ENCODE measurements at regions not wholly inside any gene's neighbourhood (a gene's known extent, or its start where the extent isn't known, plus 50 kb on each side); places are given as distances from the start of the nearest gene placed in this dataset.

- no peak overlapping the region for H2AK5ac ChIP-seq (ENCODE audit: low read length)
- H2BK120ac ChIP-seq (ENCODE audit: insufficient read depth, low read length, poor library complexity): no peak overlapping the region
- H3K79me1 ChIP-seq (ENCODE audit: low read length): no peaks in the 10 kb centered on the region
- no peak overlapping the region for H3K4me3 ChIP-seq (ENCODE audit: low read depth, low read length)
- no peak for DNase-seq
- no CpG with 5 or more reads among the region's 1 CpG for WGBS (ENCODE audit: extremely low coverage, insufficient coverage, insufficient read length)
- H3K4me2 ChIP-seq (ENCODE audit: low read length): no peak overlapping the region
- no peak overlapping the region for H2AFZ ChIP-seq (ENCODE audit: insufficient read depth, low read length, poor library complexity)
- H3K27me3 ChIP-seq (ENCODE audit: insufficient read depth, low read length): no peaks in the 10 kb centered on the region
- H3K27ac ChIP-seq (ENCODE audit: low read depth, low read length): no peak overlapping the region
- no peak overlapping the region for H4K12ac ChIP-seq (ENCODE audit: low read depth, low read length)
- H3K4ac ChIP-seq (ENCODE audit: low read depth, low read length): no peak overlapping the region
- no peak overlapping the region for H2BK12ac ChIP-seq (ENCODE audit: low read length)
- no peak overlapping the region for H4K8ac ChIP-seq (ENCODE audit: low read depth, low read length)
- no peak overlapping the region for H3K14ac ChIP-seq (ENCODE audit: low read length)
- H3K4me1 ChIP-seq (ENCODE audit: control insufficient read depth in 1 of 2, insufficient read depth in 2 of 2, low read length in 2 of 2): no peaks in the 10 kb centered on the region
- H2BK5ac ChIP-seq (ENCODE audit: low read depth, low read length, poor library complexity): no peak overlapping the region
- no peaks in the 10 kb centered on the region for H3K79me2 ChIP-seq (ENCODE audit: control insufficient read depth, insufficient read depth, low read length, poor library complexity)
- no peak overlapping the region for H3K23ac ChIP-seq (ENCODE audit: low read length)
- H3K36me3 ChIP-seq (ENCODE audit: control insufficient read depth in 1 of 2, insufficient read depth in 2 of 2, low read length in 2 of 2): no peaks in the 10 kb centered on the region
- H4K91ac ChIP-seq (ENCODE audit: low read depth, low read length): no peak overlapping the region
- H3K9ac ChIP-seq (ENCODE audit: low read length): no peak overlapping the region
- no peak overlapping the region for H3K18ac ChIP-seq (ENCODE audit: low read length)
- peaks cover 4% of the 10 kb centered on the region for H3K9me3 ChIP-seq (ENCODE audit: insufficient read depth, low read depth, low read length)
These were observed 62.9 kb upstream of the AASS start for GRCh38 chr7:122206985-122207384.

- H4K8ac ChIP-seq (ENCODE audit: low read depth, low read length): no peak overlapping the region
- H3K4me2 ChIP-seq (ENCODE audit: low read length): no peak overlapping the region
- no peak overlapping the region for H3K27ac ChIP-seq (ENCODE audit: low read depth, low read length)
- H3K9me3 ChIP-seq (ENCODE audit: insufficient read depth, low read depth, low read length): peaks cover 4% of the 10 kb centered on the region
- H3K79me1 ChIP-seq (ENCODE audit: low read length): no peaks in the 10 kb centered on the region
- H3K4me3 ChIP-seq (ENCODE audit: low read depth, low read length): no peak overlapping the region
- no peaks in the 10 kb centered on the region for H3K36me3 ChIP-seq (ENCODE audit: control insufficient read depth in 1 of 2, insufficient read depth in 2 of 2, low read length in 2 of 2)
- H3K23ac ChIP-seq (ENCODE audit: low read length): no peak overlapping the region
- H2BK5ac ChIP-seq (ENCODE audit: low read depth, low read length, poor library complexity): no peak overlapping the region
- H4K12ac ChIP-seq (ENCODE audit: low read depth, low read length): no peak overlapping the region
- no peak overlapping the region for H3K9ac ChIP-seq (ENCODE audit: low read length)
- H3K18ac ChIP-seq (ENCODE audit: low read length): no peak overlapping the region
- no peak overlapping the region for H3K14ac ChIP-seq (ENCODE audit: low read length)
- H2BK12ac ChIP-seq (ENCODE audit: low read length): no peak overlapping the region
- DNase-seq: no peak
- no peaks in the 10 kb centered on the region for H3K79me2 ChIP-seq (ENCODE audit: control insufficient read depth, insufficient read depth, low read length, poor library complexity)
- no CpG with 5 or more reads among the region's 1 CpG for WGBS (ENCODE audit: extremely low coverage, insufficient coverage, insufficient read length)
- no peak overlapping the region for H4K91ac ChIP-seq (ENCODE audit: low read depth, low read length)
- no peak overlapping the region for H2BK120ac ChIP-seq (ENCODE audit: insufficient read depth, low read length, poor library complexity)
- no peak overlapping the region for H2AFZ ChIP-seq (ENCODE audit: insufficient read depth, low read length, poor library complexity)
- no peak overlapping the region for H3K4ac ChIP-seq (ENCODE audit: low read depth, low read length)
- H3K27me3 ChIP-seq (ENCODE audit: insufficient read depth, low read length): no peaks in the 10 kb centered on the region
- no peaks in the 10 kb centered on the region for H3K4me1 ChIP-seq (ENCODE audit: control insufficient read depth in 1 of 2, insufficient read depth in 2 of 2, low read length in 2 of 2)
- H2AK5ac ChIP-seq (ENCODE audit: low read length): no peak overlapping the region
These were observed 59.8 kb upstream of the AASS start for GRCh38 chr7:122203814-122204213.

GRCh38 chr7:122200888-122201287, 56.8 kb upstream of the AASS start:
- no peak overlapping the region for H3K4me2 ChIP-seq (ENCODE audit: low read length)
- no peak overlapping the region for H3K4ac ChIP-seq (ENCODE audit: low read depth, low read length)

GRCh38 chr7:122199171-122199570, 55.1 kb upstream of the AASS start:
- H3K27ac ChIP-seq (ENCODE audit: low read depth, low read length): no peak overlapping the region

More at GRCh38 chr7:122200888-122201287, 56.8 kb upstream of the AASS start:
- Histone ChIP-seq H4K8ac (ENCODE audit: low read depth, low read length) (no peak overlapping the region), H2BK120ac (ENCODE audit: insufficient read depth, low read length, poor library complexity) (no peak overlapping the region), H3K14ac (ENCODE audit: low read length) (no peak overlapping the region), H3K18ac (ENCODE audit: low read length) (no peak overlapping the region), H3K27me3 (ENCODE audit: insufficient read depth, low read length) (no peaks in the 10 kb centered on the region), H3K27ac (ENCODE audit: low read depth, low read length) (no peak overlapping the region), H3K36me3 (ENCODE audit: control insufficient read depth in 1 of 2, insufficient read depth in 2 of 2, low read length in 2 of 2) (no peaks in the 10 kb centered on the region), H3K23ac (ENCODE audit: low read length) (no peak overlapping the region), H3K79me1 (ENCODE audit: low read length) (no peaks in the 10 kb centered on the region), H4K91ac (ENCODE audit: low read depth, low read length) (no peak overlapping the region), H3K4me1 (ENCODE audit: control insufficient read depth in 1 of 2, insufficient read depth in 2 of 2, low read length in 2 of 2) (no peaks in the 10 kb centered on the region), H2AK5ac (ENCODE audit: low read length) (no peak overlapping the region), H3K4me3 (ENCODE audit: low read depth, low read length) (no peak overlapping the region), H2BK12ac (ENCODE audit: low read length) (no peak overlapping the region), H3K9me3 (ENCODE audit: insufficient read depth, low read depth, low read length) (peaks cover 4% of the 10 kb centered on the region), H4K12ac (ENCODE audit: low read depth, low read length) (no peak overlapping the region), H3K9ac (ENCODE audit: low read length) (no peak overlapping the region), H2BK5ac (ENCODE audit: low read depth, low read length, poor library complexity) (no peak overlapping the region), H3K79me2 (ENCODE audit: control insufficient read depth, insufficient read depth, low read length, poor library complexity) (no peaks in the 10 kb centered on the region), H2AFZ (ENCODE audit: insufficient read depth, low read length, poor library complexity) (no peak overlapping the region)
- DNase-seq: no peak
- WGBS (ENCODE audit: extremely low coverage, insufficient coverage, insufficient read length): no CpG with 5 or more reads among the region's 1 CpG

More at GRCh38 chr7:122199171-122199570, 55.1 kb upstream of the AASS start:
- Histone ChIP-seq H2AFZ (ENCODE audit: insufficient read depth, low read length, poor library complexity) (no peak overlapping the region), H3K9me3 (ENCODE audit: insufficient read depth, low read depth, low read length) (peaks cover 2% of the 10 kb centered on the region), H3K4me1 (ENCODE audit: control insufficient read depth in 1 of 2, insufficient read depth in 2 of 2, low read length in 2 of 2) (no peaks in the 10 kb centered on the region), H3K23ac (ENCODE audit: low read length) (no peak overlapping the region), H3K4me2 (ENCODE audit: low read length) (no peak overlapping the region), H3K9ac (ENCODE audit: low read length) (no peak overlapping the region), H2AK5ac (ENCODE audit: low read length) (no peak overlapping the region), H4K91ac (ENCODE audit: low read depth, low read length) (no peak overlapping the region), H3K27me3 (ENCODE audit: insufficient read depth, low read length) (no peaks in the 10 kb centered on the region), H3K4me3 (ENCODE audit: low read depth, low read length) (no peak overlapping the region), H2BK12ac (ENCODE audit: low read length) (no peak overlapping the region), H4K8ac (ENCODE audit: low read depth, low read length) (no peak overlapping the region), H2BK120ac (ENCODE audit: insufficient read depth, low read length, poor library complexity) (no peak overlapping the region), H3K36me3 (ENCODE audit: control insufficient read depth in 1 of 2, insufficient read depth in 2 of 2, low read length in 2 of 2) (no peaks in the 10 kb centered on the region), H3K4ac (ENCODE audit: low read depth, low read length) (no peak overlapping the region), H4K12ac (ENCODE audit: low read depth, low read length) (no peak overlapping the region), H2BK5ac (ENCODE audit: low read depth, low read length, poor library complexity) (no peak overlapping the region), H3K79me2 (ENCODE audit: control insufficient read depth, insufficient read depth, low read length, poor library complexity) (no peaks in the 10 kb centered on the region), H3K18ac (ENCODE audit: low read length) (no peak overlapping the region), H3K14ac (ENCODE audit: low read length) (no peak overlapping the region), H3K79me1 (ENCODE audit: low read length) (no peaks in the 10 kb centered on the region)
- peak; percentile 80 to 91 for DNase-seq

Data from trophoblast cell (in vitro differentiated cells and primary cell).